GM21737 (cell line): ENCODE measurements at regions not wholly inside any gene's neighbourhood (a gene's known extent, or its start where the extent isn't known, plus 50 kb on each side); places are given as distances from the start of the nearest gene placed in this dataset.
A peak's percentile ranks its signal among the peaks of the same experiment; 100 is the strongest.

ENCODE experiments used
- ATAC-seq: cut with Tn5 transposase; IDR thresholded peaks from one replicate; pipeline ENCODE4 v1.9.1; 2021; ENCODE audit warnings: mild to moderate bottlenecking, moderate library complexity; ENCODE audit not compliant: unreplicated experiment

DNA sequence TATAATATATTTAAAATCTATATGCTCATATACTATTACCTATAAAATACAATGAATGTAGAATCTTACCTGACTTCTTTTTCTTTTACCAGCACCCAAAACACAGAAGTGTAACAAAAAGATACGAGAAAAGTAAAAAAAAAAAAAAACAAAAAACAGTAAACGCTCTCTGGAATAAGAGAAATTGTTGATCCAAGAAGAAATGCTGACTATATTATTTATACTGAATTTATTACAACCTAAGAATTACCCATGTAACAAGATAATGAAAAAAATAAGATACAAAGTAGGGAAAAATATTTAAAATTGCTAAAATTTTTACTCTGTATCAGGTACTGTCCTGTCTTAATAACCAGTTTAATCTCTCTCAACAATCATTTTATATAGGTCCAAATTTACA lies 787.9 kb upstream of the MAN1A1 start:
- ATAC-seq = no peak

DNA sequence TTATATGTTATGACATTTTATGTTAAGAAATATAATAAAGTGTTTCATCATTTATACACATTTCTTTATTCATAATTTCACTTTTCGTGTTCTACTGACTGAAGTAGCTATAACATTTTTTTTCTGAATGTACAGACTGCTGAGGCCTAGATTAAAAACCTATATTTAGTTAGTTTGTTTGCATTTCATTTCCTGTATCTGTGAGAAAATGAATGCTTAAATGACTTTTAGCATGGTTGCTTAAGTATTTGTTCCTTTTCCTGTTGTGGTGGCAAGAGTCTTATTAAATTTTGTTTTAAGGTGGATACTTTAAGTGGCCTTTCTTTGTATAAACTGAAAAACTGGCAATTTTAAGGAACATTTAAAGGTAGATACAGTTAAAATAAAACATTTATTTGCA lies 779.7 kb upstream of the MAN1A1 start:
- ATAC-seq = no peak

DNA sequence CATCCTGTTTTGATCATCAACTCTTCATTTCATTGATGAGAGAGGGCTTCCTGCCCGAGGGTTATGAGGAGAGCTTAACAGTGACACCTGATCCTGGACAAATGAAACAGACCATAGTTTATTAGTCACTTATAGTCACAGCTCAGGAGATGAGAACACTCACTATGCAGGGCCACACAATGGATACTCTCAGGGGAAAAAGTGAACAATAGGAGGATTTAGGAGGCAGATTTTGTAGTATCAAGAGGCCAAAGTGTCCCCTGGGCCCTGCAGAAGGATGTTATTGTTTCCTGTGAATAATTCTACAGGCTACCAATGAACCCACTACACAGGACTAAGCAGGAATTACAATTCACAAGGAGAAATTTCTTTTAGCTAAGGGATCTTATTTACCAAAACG lies 772.8 kb upstream of the MAN1A1 start:
- no peak for ATAC-seq

DNA sequence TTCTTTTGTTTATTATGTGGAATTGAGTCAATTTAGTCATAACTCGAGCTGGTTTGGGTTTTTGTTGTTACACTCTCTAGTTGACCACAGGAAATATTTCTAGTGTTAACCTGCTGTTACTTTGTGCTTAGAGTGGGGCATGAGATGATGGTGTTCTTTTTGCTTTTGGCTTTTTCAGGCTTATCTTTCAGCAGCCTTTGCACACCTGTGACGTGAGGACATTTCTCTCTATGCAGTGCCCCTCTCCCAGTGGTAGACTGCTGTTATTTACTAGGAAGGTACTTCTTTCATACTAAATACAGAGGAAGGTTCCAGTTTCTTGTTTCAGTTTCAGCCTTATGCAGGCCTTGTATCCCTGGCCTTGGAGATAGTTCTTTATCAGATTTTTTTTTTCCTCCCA lies 766.8 kb upstream of the MAN1A1 start:
- ATAC-seq = no peak

DNA sequence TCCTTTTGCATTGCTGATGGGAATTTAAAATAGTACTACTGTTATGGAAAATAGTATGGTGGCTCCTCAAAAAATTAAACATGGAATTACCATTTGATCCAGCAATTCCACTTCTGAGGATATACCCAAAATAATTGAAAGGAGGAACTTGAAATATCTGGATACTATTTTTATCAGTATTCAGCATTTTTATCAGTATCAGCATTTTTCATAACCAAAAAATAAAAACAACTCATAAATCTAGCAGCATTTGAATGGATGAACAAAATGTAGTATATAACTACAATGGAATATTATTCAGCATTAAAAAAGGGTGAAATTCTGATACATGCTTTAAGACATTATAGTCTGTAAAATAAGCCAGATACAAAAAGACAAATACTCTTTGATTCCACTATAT lies 763.4 kb upstream of the MAN1A1 start:
- no peak for ATAC-seq

DNA sequence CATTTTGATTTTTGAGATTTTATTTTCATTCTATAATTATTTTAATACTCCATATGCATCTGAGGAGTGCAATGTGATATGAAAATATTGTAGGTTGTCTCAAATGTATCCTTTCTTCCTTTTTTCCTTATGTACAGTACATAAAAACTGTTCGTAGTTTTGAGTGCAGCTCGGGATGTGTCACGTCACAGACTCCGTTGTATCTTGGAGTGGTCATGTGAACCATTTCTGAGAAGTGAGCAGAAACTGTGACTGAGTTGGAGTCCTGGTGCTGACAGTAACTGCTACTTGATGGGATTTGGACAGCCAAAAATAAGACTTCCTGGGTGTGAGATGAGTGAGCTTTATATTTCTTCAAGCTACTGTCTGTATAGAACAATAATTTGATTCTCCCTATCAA lies 761.4 kb upstream of the MAN1A1 start:
- ATAC-seq = no peak

DNA sequence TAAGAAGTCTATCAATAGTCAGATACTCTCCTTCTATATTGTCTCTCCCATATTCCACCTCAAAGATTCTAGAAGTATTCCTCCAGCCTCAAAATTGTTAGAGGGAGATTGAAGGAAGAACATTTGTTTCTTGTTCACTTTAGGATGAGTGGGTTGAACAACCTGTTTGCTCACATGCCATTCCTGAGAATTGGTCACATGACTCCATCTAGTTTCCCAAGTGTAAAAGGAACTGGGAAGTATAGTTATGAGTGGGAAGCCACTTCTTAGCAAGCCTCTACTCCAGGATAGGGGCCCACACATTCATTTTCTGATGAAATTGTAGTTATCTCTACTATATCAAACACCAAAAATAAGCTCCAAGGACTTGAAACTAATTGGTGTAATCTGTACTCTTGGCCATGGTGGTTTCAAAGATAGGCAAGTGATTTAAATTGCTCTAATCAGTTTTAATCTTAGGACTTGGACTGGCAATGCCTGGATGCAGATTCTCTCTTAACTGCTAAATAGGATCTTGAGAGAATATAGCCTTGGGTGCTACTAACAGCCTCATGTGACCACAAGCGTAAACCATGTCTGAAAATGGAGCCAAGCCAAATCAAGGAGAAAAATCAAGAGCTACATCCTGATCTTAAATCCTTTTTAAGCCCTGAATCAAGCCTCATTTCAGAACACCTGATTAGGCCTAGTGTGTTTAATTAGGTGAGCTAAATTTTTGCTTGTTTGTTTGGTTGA lies 758.7 kb upstream of the MAN1A1 start:
- ATAC-seq = no peak

DNA sequence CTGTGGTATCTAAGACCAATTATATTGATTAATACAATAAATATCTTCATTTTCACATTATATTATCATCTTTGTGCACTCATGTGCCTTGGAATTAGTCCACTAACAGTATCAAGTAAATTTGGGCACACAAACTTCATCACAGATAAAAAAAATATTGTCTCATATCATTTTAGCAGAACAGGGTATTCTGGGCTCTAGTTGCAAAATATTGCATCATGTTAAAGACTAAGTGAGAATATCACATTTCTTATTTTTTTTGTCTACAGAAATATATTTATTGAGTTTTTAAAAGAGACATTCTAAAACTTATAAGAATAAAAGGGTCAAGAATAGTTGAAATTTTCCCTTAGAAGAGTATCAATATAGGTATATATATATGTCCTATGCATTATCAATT lies 754.1 kb upstream of the MAN1A1 start:
- ATAC-seq = no peak

DNA sequence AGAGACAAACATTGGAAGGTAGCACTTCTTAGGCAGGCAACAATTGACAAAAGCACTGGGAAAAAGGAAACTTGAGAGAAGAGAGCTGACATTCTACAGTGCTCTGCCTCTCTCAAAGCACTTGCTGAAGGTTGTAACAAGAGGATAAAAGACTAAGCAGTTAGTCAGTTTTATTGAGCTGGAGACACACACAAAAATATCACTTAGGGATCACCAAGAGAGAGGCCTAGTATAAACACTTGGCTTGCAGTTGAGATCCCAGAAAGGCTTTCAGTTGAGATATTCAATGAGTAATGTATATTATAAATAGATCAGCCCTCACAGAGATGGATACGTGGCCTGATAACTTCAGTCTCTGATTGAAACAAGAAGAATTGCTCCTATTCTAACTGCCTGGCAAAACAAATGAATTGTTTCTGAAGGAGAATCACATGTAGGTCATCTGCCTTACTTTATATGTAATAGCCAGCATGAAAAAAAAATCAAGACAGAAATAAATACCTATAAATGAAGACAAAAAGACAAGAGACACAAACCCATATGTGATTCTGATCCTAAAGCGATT lies 747.2 kb upstream of the MAN1A1 start:
- no peak for ATAC-seq

DNA sequence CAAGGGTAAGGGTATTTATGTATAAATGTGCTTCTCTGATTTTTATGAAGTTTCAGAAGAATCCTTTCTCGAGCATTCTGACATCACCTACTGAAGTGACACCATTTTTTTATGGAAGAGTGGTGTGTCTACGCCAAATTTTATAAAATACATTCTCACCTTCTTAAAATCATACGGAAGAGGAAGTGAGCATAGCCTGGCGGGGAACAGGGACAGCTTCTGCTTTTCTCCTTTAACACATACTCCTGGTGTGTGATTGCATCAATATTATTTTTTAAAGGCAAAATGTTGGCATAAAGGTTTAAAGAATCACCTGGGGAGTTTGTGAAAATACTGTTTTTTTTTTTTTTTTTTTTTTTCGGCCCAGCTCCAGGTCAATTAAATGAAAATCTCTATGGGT lies 733.6 kb upstream of the MAN1A1 start:
- no peak for ATAC-seq

DNA sequence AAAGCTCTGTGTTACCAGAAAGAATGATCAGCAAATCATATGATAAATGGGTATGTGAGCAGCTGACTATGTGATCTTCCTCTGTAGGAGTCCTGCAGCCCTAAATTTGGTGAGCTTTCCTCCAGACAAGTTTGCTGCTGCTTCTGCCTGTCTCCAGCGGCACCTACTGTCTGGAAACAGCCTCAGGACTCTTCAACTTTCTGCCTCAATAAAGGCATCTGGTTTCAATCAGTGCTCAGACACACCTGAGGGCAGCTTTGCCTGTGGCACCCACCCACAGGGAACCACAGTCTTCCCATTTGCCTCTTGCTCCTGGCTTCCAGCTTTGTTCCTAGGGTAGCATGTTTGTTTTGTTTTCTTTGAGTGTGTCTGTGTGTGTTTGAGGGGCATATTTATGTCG lies 727.9 kb upstream of the MAN1A1 start:
- ATAC-seq = no peak

DNA sequence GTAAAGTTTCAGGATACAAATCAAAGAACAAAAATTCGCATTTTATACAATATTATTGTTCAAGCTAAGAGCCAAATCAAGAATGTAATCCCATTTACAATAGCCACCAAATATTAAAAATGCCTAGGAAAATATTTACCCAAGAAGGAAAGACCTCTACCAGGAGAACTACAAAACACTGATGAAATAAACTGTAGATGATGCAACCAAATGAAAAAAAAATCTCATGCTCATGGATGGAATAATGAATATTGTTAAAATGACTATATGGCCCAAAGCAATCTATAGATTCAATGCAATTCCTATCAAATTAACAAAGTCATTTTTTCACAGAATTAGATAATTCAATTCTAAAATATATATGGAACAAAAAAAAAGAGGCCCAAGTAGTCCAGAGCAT lies 708.8 kb upstream of the MAN1A1 start:
- no peak for ATAC-seq

DNA sequence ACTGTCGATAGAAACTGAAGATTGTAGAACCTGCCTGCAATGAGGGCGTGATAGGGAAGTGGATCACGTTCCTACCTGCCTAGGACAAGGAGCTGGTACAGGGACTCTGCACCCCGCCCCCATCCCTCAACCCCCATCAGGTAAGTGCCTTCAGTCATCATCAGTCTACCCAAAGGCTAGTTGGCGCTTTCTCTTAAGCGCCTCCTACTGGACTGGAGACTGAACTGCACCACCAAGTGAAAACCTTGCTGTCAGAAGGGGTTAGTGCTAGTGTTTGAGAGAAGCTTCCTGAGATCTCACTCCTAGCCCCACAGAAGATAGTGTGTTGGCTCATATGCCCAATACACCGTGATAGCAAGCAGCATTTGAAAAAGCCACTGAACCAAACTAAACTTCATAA lies 706.5 kb upstream of the MAN1A1 start:
- ATAC-seq = peak; percentile 54

DNA sequence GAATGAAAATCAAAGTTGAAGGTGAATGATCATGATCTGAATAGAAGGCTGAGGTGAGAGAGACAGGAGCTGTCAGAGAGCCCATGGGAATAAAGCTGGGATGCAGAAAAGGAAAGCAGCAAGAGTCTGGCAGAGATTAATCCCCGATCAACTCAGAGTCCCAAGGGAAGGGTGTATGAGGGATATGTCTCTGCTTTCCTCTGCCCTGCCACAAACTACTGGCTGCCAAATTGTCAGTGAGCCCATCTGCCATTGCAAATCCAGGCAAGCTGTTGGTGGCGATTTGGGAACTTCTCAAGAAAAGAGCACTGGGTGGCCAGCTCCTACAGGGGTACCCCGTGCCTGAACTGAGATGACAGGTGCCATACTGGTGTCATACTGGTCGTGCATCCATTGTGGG lies 705.5 kb upstream of the MAN1A1 start:
- no peak for ATAC-seq

DNA sequence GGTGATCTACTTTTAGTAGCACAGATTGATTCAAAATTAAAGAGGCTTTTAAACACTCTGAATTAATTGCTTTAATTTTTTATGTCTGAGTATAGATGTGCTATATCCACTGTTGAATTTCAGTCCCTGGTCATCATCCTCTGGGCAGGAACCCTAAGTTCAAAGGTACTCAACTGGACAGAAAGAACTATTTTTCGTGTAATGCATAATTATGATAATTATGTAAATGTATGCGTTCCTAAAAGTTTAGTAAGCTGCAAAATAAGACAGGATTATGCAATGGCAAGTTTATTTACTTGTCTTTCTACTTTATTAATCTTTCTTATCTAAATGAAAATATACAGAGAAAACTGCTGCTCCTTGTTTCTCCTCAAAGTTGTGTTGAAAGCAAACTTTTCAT lies 690.1 kb upstream of the MAN1A1 start:
- ATAC-seq = no peak

DNA sequence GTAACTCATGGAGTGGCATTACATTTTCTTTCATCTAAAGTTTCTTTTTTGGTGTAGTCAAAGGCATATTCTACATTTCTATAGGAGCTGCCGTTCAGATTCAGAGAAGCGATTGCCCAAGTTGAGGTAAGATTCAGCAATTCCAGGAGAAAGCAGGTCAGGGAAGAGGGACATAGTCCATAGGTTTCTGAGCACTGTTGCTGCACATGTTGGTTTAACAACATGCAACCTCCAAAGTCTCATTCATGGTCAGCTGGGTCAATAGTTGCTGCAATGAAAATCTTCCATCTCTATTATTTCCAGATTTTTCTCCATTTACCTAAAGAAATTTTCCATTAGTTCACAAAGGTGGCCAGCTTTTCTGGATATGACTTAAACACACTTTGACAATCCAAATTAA lies 682.3 kb upstream of the MAN1A1 start:
- no peak for ATAC-seq

DNA sequence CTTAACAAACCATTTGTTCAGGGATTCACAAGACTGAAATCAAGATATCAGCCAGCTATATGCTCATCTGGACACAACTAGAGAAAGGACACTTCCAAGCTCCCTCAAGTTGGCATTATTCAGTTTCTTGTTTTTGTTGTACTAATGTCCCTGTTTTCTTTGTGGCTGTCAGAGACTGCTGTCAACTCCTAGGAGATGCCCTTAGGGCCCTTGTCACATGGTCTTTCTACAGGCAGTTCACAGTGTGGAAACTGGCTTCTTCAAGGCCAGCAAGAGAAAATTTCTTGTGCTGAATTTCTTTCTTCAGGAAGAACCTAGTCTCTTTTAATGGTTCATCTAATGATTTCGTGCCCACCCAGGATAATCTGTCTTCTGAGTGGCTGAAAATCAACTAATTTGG lies 677.2 kb upstream of the MAN1A1 start:
- no peak for ATAC-seq

DNA sequence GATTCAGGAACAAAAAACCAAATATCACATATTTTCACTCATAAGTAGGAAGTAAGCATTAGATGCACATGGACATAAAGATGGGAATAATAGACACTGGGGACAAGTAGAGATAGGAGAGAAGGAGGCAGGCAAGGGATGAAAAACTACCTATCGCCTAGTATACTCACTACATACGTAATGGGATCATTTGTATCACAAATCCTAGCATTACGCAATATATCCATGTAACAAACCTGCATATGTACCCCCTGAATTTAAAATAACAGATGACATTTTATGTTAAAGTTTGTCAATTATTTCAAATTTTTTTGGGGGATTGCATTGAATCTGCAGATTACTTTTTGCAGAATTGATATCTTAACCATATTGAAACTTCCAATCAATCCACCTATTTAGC lies 660.5 kb upstream of the MAN1A1 start:
- ATAC-seq = no peak

DNA sequence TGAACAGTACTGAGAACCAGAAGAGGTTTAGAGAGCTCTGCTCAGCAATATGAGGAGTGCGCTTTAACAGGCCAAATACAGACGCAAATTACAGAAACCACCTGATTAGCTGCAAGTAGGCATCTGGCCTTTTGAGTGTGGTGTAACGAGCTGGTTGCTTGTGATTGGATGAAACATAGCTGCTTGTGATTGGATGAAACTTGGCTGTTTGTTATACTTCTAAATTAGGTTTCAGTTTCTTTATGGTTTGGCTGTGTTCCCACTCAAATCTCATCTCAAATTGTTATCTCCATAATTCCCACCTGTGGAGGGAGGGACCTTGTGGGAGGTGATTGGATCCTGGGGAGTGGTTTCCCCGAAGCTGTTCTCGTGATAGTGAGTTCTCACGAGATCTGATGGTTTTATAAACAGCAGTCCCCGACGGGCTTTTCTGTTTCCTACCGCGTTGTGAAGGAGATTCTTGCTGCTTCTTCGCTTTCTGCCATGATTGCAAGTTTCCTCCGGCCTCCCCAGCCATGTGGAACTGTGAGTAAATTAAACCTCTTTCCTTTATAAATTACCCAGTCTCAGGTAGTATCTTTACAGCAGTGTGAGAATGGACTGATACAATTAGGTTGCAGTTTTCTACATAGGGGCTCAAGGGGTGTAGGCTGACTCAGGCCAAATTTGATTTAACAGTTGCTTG lies 655.9 kb upstream of the MAN1A1 start:
- no peak for ATAC-seq

DNA sequence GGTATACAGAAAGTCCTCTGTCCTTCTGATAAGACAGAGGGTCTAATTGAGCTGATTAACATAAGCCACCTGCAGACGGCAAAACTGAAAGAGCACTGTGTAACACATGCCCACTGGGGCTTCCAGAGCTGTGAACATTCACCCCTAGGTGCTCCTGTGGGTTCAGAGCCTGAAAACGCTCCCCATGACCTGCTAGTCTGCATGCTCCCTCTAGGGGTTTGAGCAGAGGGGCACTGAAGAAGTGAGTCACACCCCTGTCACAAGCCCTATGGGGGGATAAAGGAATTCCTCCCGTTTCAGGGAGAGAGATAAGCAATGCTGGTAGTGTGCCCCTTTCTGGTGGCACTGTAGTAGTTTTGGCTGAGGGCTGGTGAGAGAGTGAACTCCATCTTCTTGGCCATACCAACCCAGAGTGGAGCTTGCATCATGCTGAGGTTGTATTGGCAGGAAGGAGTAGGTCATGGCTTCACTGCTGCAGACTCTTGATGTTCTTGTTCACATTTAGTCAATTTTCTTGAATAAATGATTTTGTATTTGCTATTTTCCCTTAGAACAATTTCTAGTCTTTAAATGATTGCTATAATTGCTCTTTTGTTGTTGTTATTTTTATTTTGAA lies 637.5 kb upstream of the MAN1A1 start:
- no peak for ATAC-seq

DNA sequence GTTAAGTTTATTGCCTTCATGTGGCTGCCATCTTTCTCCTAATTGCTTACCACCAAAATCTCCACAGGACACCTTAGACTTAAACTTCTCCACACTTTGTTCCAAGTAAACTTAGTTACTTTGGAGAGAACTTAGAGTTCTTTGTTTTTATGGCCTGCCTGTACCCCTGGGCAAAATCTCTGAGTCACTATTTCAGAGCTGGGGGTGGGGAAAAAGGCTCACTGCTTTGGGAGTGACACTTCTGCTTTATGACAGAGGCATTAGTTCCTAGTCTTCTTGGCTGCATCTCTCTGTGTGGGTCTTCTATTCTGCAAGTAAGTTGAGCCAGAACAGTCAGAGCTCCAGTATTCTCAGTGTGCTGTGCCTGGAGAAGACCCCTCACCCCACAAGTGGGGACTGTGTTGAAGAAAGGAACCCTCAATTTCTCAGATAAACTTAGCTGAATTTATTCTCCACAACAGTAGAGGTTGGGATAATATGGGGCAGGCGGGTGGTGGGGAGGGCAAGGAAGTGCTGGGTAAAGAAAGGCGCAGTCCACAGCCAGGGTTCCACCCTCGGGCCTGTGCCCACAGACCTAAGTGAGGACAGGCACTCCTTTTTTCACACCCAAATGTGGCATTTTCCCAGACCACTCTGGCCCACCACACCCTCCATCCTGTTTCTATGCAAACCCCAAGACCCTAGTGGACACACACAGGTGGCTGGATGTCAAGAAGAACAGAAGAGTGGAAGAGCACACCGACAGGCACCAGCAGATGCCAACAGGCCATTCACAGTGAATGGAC lies 636.6 kb upstream of the MAN1A1 start:
- no peak for ATAC-seq
